ENCODE measurements at regions not wholly inside any gene's neighbourhood (a gene's known extent, or its start where the extent isn't known, plus 50 kb on each side); places are given as distances from the start of the nearest gene placed in this dataset.

- DNase-seq: no peak
These were observed 242.5 kb upstream of the KCNG1 start for GRCh38 chr20:51265361-51265760.

GRCh38 chr20:51262240-51262639 is 239.3 kb upstream of the KCNG1 start:
- no peak for DNase-seq

GRCh38 chr20:51259455-51259854 is 236.5 kb upstream of the KCNG1 start:
- no peak for DNase-seq

GRCh38 chr20:51258582-51259165 is 235.8 kb upstream of the KCNG1 start:
- no peak for DNase-seq

GRCh38 chr20:51255417-51255816 is 232.5 kb upstream of the KCNG1 start:
- no peak for DNase-seq

GRCh38 chr20:51253280-51253679 is 230.4 kb upstream of the KCNG1 start:
- DNase-seq: no peak

GRCh38 chr20:51249781-51250180 is 226.9 kb upstream of the KCNG1 start:
- DNase-seq: no peak

- no peak for DNase-seq
These were observed 226.3 kb upstream of the KCNG1 start for GRCh38 chr20:51249215-51249614.

GRCh38 chr20:51244466-51244865 is 221.6 kb upstream of the KCNG1 start:
- DNase-seq: no peak

- no peak for DNase-seq
These were observed 215.9 kb upstream of the KCNG1 start for GRCh38 chr20:51238675-51239305.

- DNase-seq: no peak
These were observed 214.9 kb upstream of the KCNG1 start for GRCh38 chr20:51237791-51238190.

GRCh38 chr20:51237278-51237677 is 214.4 kb upstream of the KCNG1 start:
- no peak for DNase-seq

GRCh38 chr20:51236421-51236820 is 213.5 kb upstream of the KCNG1 start:
- no peak for DNase-seq

GRCh38 chr20:51233345-51233744 is 210.4 kb upstream of the KCNG1 start:
- DNase-seq: no peak

GRCh38 chr20:51230727-51231126 is 207.8 kb upstream of the KCNG1 start:
- DNase-seq: no peak

GRCh38 chr20:51228763-51229162 is 205.9 kb upstream of the KCNG1 start:
- DNase-seq: no peak

- DNase-seq: no peak
These were observed 204.8 kb upstream of the KCNG1 start for GRCh38 chr20:51227744-51228143.

- DNase-seq: no peak
These were observed 200.3 kb upstream of the KCNG1 start for GRCh38 chr20:51223183-51223720.

- no peak for DNase-seq
These were observed 199.0 kb upstream of the KCNG1 start for GRCh38 chr20:51221791-51222408.

GRCh38 chr20:51221103-51221502 is 198.2 kb upstream of the KCNG1 start:
- no peak for DNase-seq

GRCh38 chr20:51220293-51220706 is 197.4 kb upstream of the KCNG1 start:
- peak; percentile 60 for DNase-seq

GRCh38 chr20:51219544-51219943 is 196.6 kb upstream of the KCNG1 start:
- no peak for DNase-seq

- no peak for DNase-seq
These were observed 195.7 kb upstream of the KCNG1 start for GRCh38 chr20:51218603-51219002.

- DNase-seq: no peak
These were observed 194.6 kb upstream of the KCNG1 start for GRCh38 chr20:51217347-51218045.
